Esophagus muscularis mucosa (tissue), 3 donors: ENCODE measurements at regions not wholly inside any gene's neighbourhood (a gene's known extent, or its start where the extent isn't known, plus 50 kb on each side); places are given as distances from the start of the nearest gene placed in this dataset.

ENCODE experiments used
- CTCF ChIP-seq, 3 experiments: fragments of 200-600 bp in 2 of 3; fragments of 450-650 bp in 1 of 3; sonication (generic) in 2 of 3; IDR thresholded peaks; one replicate each; pipeline ENCODE4 v1.5.1; 2017 to 2019; ENCODE audit warnings: antibody characterized with exemption in 3 of 3, mild to moderate bottlenecking in 2 of 3, moderate library complexity in 1 of 3
- POLR2A ChIP-seq: fragments of 450-650 bp; IDR thresholded peaks from one replicate; pipeline ENCODE4 v1.6.1; 2017; ENCODE audit warnings: antibody characterized with exemption, moderate library complexity, mild to moderate bottlenecking, low read depth

DNA sequence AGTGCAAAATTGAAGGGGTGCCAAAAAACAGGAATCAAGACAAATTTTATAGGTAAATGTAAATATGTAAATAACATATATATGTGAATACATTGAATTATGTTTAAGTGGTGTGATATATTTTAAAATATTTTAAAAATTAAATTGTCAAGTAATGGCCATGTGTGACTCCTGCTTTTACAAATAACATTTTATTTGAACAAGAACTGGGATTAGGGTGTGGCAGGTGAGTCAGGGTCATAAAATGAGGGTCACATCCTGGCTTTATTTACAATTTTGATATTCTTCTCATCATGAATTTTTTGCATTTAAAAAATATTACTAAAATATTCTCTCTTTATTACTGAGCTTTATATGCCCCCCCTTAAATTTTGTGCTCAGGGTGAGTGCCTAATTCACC, 601.1 kb upstream of the MAN1A1 start:
- TF ChIP-seq CTCF (IDR thresholded peaks at IDR 0.05) (no peak), POLR2A (no peak)
